ENCODE measurements at regions not wholly inside any gene's neighbourhood (a gene's known extent, or its start where the extent isn't known, plus 50 kb on each side); places are given as distances from the start of the nearest gene placed in this dataset.

- no peaks in the 10 kb centered on the region for H3K27me3 ChIP-seq
- WGBS (ENCODE audit: low lambda C conversion rate, missing lambda C conversion rate) = 35% methylated on average over 3 of the region's 3 CpGs
- DNase-seq (ENCODE audit: low spot score) = no peak
- no peak overlapping the region for H3K4me3 ChIP-seq
- H3K9me2 ChIP-seq (replicated peaks; ENCODE audit: insufficient read depth) = no peaks in the 10 kb centered on the region
- no peak overlapping the region for H2AFZ ChIP-seq
- no peaks in the 10 kb centered on the region for H3K9me3 ChIP-seq (ENCODE audit: low read depth)
- H3K4me2 ChIP-seq = no peak overlapping the region
- no peak overlapping the region for H3K27ac ChIP-seq
- H3K36me3 ChIP-seq (replicated peaks; ENCODE audit: insufficient read depth, low read depth) = no peaks in the 10 kb centered on the region
- H4K20me1 ChIP-seq (ENCODE audit: insufficient read depth, poor library complexity, severe bottlenecking) = no peaks in the 10 kb centered on the region
- H3K4me1 ChIP-seq (ENCODE audit: insufficient read depth) = no peaks in the 10 kb centered on the region
- H3K79me2 ChIP-seq = no peaks in the 10 kb centered on the region
- TF ChIP-seq EZH2phosphoT487 (IDR thresholded peaks at IDR 0.05; ENCODE audit: low read depth, severe bottlenecking, unreplicated experiment) (no peak), CTCF (IDR thresholded peaks at IDR 0.05; ENCODE audit: poor library complexity) (no peak), EZH2 (IDR thresholded peaks at IDR 0.05; ENCODE audit: borderline replicate concordance) (no peak)
Measured at GRCh38 chr10:64306729-64307327, 785.6 kb downstream of the REEP3 start.

- no peak overlapping the region for H3K4me3 ChIP-seq
Measured at GRCh38 chr10:64312876-64313275, 791.7 kb downstream of the REEP3 start.

GRCh38 chr10:64313967-64314366, 792.8 kb downstream of the REEP3 start:
- H2AFZ ChIP-seq = no peak overlapping the region
- no peaks in the 10 kb centered on the region for H3K9me3 ChIP-seq (ENCODE audit: low read depth)
- DNase-seq (ENCODE audit: low spot score) = no peak
- H3K27ac ChIP-seq = no peak overlapping the region
- no peaks in the 10 kb centered on the region for H3K27me3 ChIP-seq
- no peaks in the 10 kb centered on the region for H3K36me3 ChIP-seq (replicated peaks; ENCODE audit: insufficient read depth, low read depth)
- H3K4me3 ChIP-seq = no peak overlapping the region
- H3K79me2 ChIP-seq = no peaks in the 10 kb centered on the region
- H3K4me1 ChIP-seq (ENCODE audit: insufficient read depth) = no peaks in the 10 kb centered on the region
- H3K4me2 ChIP-seq = no peak overlapping the region
- WGBS (ENCODE audit: low lambda C conversion rate, missing lambda C conversion rate) = 59% methylated on average over 2 of the region's 2 CpGs
- H4K20me1 ChIP-seq (ENCODE audit: insufficient read depth, poor library complexity, severe bottlenecking) = no peaks in the 10 kb centered on the region
- no peak for TF ChIP-seq CTCF (IDR thresholded peaks at IDR 0.05; ENCODE audit: poor library complexity)
- no peak for TF ChIP-seq EZH2 (IDR thresholded peaks at IDR 0.05; ENCODE audit: borderline replicate concordance)
- no peak for TF ChIP-seq EZH2phosphoT487 (IDR thresholded peaks at IDR 0.05; ENCODE audit: low read depth, severe bottlenecking, unreplicated experiment)
- no peaks in the 10 kb centered on the region for H3K9me2 ChIP-seq (replicated peaks; ENCODE audit: insufficient read depth)

More at GRCh38 chr10:64312876-64313275, 791.7 kb downstream of the REEP3 start:
- WGBS (ENCODE audit: low lambda C conversion rate, missing lambda C conversion rate) = 65% methylated on average over 5 of the region's 5 CpGs
- no peaks in the 10 kb centered on the region for H3K27me3 ChIP-seq
- H3K4me1 ChIP-seq (ENCODE audit: insufficient read depth) = no peaks in the 10 kb centered on the region
- DNase-seq (ENCODE audit: low spot score) = no peak
- no peak overlapping the region for H3K27ac ChIP-seq
- TF ChIP-seq CTCF (IDR thresholded peaks at IDR 0.05; ENCODE audit: poor library complexity) = no peak
- H4K20me1 ChIP-seq (ENCODE audit: insufficient read depth, poor library complexity, severe bottlenecking) = no peaks in the 10 kb centered on the region
- H3K9me2 ChIP-seq (replicated peaks; ENCODE audit: insufficient read depth) = no peaks in the 10 kb centered on the region
- H3K4me2 ChIP-seq = no peak overlapping the region
- H3K36me3 ChIP-seq (replicated peaks; ENCODE audit: insufficient read depth, low read depth) = no peaks in the 10 kb centered on the region
- H3K9me3 ChIP-seq (ENCODE audit: low read depth) = no peaks in the 10 kb centered on the region
- H2AFZ ChIP-seq = no peak overlapping the region
- H3K79me2 ChIP-seq = no peaks in the 10 kb centered on the region

- H4K20me1 ChIP-seq (ENCODE audit: insufficient read depth, poor library complexity, severe bottlenecking) = no peaks in the 10 kb centered on the region
Measured at GRCh38 chr10:64316416-64316815, 795.2 kb downstream of the REEP3 start.

More at GRCh38 chr10:64316416-64316815, 795.2 kb downstream of the REEP3 start:
- H3K79me2 ChIP-seq = no peaks in the 10 kb centered on the region
- no peaks in the 10 kb centered on the region for H3K9me3 ChIP-seq (ENCODE audit: low read depth)
- H3K4me1 ChIP-seq (ENCODE audit: insufficient read depth) = no peaks in the 10 kb centered on the region
- no peak for DNase-seq (ENCODE audit: low spot score)
- no peak for TF ChIP-seq CTCF (IDR thresholded peaks at IDR 0.05; ENCODE audit: poor library complexity)
- TF ChIP-seq EZH2phosphoT487 (IDR thresholded peaks at IDR 0.05; ENCODE audit: low read depth, severe bottlenecking, unreplicated experiment) = no peak
- no peak for TF ChIP-seq EZH2 (IDR thresholded peaks at IDR 0.05; ENCODE audit: borderline replicate concordance)
- H3K9me2 ChIP-seq (replicated peaks; ENCODE audit: insufficient read depth) = no peaks in the 10 kb centered on the region
- no peak overlapping the region for H2AFZ ChIP-seq
- H3K27me3 ChIP-seq = no peaks in the 10 kb centered on the region
- no peak overlapping the region for H3K27ac ChIP-seq
- H3K36me3 ChIP-seq (replicated peaks; ENCODE audit: insufficient read depth, low read depth) = no peaks in the 10 kb centered on the region
- no peak overlapping the region for H3K4me3 ChIP-seq
- H3K4me2 ChIP-seq = no peak overlapping the region
- 24% methylated on average over 1 of the region's 1 CpG for WGBS (ENCODE audit: low lambda C conversion rate, missing lambda C conversion rate)

Data from hepatocyte (in vitro differentiated cells).